ENCODE measurements at regions not wholly inside any gene's neighbourhood (a gene's known extent, or its start where the extent isn't known, plus 50 kb on each side); places are given as distances from the start of the nearest gene placed in this dataset.
"Not testable (repeated sequence)": the region's sequence is repeated elsewhere in the genome, so short reads cannot be mapped to it uniquely, and the experiment has no call there.

- DNase-seq (ENCODE audit: low spot score): no peak
- FAIRE-seq: no peak
These were observed 1590.7 kb downstream of the STIM2 start for GRCh38 chr4:28451346-28451745.

GRCh38 chr4:28462766-28463700 is 1602.4 kb downstream of the STIM2 start:
- no peak for FAIRE-seq

GRCh38 chr4:28464823-28465222 is 1604.2 kb downstream of the STIM2 start:
- FAIRE-seq: peak; percentile 54
- no peak for DNase-seq (ENCODE audit: low spot score)

More at GRCh38 chr4:28462766-28463700, 1602.4 kb downstream of the STIM2 start:
- DNase-seq (ENCODE audit: low spot score): no peak

GRCh38 chr4:28466886-28467285 is 1606.2 kb downstream of the STIM2 start:
- not testable (repeated sequence) for FAIRE-seq; DNase-seq (ENCODE audit: low spot score)

- FAIRE-seq: no peak
- no peak for DNase-seq (ENCODE audit: low spot score)
These were observed 1608.7 kb downstream of the STIM2 start for GRCh38 chr4:28469387-28469786.

DNA sequence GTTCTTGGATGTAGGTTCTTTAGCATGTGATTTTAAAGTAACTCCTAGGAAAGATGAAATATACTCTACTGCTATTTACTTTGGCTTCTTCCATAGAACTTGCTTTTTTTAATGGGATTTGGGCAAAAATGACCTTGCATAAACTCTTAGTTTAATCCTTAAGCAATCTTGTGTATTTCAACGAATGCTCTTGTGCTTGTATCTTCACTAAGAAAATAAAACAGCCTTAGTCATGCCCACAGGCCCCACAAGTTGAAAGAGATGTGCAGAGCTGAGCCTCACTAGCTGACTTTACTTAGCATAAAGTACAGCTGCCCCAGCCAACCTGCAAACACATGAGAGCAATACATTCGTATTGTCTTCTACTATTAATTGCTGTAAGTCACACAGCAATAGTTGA is 1609.2 kb downstream of the STIM2 start:
- FAIRE-seq: no peak
- DNase-seq (ENCODE audit: low spot score): no peak

DNA sequence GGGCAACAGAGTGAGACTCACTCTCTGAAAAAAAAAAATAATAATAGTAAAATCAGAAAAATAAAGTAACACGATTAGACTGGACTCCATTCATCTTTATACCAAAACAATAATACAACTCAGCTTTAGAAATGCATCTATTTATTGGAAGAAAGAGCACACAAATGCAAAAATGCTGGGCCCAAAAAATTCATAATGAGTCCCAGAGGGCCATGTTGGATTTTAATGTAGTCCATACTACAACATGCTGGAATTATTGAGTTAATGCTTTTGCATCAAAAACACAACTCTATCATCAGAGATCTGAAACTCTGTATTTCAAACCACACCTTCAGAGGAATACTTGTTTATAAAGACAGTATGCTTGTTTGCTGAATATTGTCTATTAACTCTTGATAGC is 1614.7 kb downstream of the STIM2 start:
- no peak for DNase-seq (ENCODE audit: low spot score)
- no peak for FAIRE-seq

- no peak for DNase-seq (ENCODE audit: low spot score)
- FAIRE-seq: no peak
These were observed 1619.0 kb downstream of the STIM2 start for GRCh38 chr4:28479666-28480065.

DNA sequence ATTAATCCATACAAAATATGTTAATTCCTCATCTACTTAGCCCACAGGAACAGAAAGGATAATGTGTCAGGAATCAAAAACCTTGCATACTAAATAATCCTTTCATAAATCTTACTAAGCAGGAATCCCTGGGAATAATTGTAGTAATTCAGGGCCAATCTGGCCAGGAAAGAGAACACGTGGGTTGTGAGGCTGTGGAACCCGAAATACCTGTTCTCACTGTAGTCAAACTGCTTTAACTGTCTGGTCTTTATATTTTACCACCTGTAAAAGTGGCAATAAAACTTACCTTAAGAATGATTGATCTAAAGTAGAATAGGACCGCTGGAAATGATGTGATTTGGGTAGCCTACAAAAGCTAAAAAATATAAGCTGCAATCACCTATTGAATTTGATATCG is 1620.9 kb downstream of the STIM2 start:
- DNase-seq (ENCODE audit: low spot score): no peak
- FAIRE-seq: no peak

GRCh38 chr4:28482580-28483270 is 1622.1 kb downstream of the STIM2 start:
- no peak for FAIRE-seq

GRCh38 chr4:28488021-28488420 is 1627.4 kb downstream of the STIM2 start:
- DNase-seq (ENCODE audit: low spot score) (no peak), FAIRE-seq (no peak)

More at GRCh38 chr4:28482580-28483270, 1622.1 kb downstream of the STIM2 start:
- no peak for DNase-seq (ENCODE audit: low spot score)

DNA sequence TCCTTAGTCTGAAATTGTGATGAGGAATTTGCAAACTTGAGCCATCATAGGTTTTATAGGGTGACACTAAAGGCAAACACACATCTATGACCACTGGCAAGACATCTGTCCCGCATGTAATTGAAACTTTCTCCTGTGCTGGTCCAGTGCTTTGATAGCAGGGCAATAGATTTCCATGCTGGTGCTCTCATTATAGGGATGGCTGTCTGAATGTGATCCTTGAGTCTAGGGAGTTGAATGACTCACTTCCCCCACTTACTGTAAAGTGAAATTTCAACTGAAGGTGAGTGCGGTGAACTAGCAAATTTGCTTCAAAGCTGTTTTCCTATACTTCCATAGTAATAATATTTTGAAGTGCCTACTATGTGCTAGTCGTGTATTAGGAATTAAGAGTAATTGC is 1630.0 kb downstream of the STIM2 start:
- FAIRE-seq: no peak

DNA sequence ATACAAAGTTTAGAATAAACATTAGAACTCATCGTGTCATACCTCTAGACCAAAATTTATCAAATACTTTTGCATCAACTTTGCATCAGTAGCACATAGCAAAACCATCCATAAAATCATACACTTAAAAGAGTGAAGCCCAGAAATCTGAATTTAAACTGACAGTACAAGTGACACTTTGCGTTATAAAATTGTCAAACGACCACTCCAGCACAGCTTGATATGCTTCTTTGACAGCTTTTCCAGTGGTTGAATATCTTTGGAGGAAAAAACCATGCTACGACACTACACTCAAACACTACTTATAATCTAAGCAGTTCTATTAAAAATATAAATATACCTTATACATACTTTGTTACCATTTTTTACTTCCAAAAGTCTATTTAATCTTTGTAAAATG is 1644.4 kb downstream of the STIM2 start:
- DNase-seq (ENCODE audit: low spot score): no peak
- FAIRE-seq: no peak

More for the DNA sequence above, 1630.0 kb downstream of the STIM2 start:
- no peak for DNase-seq (ENCODE audit: low spot score)

DNA sequence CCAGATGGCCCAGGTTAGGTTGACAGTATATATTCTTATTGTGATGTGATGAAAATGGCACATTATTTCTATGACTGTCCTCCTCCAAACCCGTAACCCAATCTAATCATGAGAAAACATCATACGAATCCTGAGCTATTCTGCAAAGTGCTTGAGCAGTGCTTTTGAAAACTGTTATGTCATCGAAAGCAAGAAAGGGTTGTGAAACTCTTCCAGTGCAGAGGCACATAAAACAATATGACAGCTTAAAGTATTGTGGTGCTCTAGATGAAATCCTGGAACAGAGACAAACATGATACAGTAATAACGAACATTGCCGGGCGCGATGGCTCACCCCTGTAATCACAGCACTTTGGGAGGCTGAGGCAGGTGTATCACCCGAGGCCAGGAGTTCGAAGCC is 1648.0 kb downstream of the STIM2 start:
- no peak for DNase-seq (ENCODE audit: low spot score)
- no peak for FAIRE-seq

- FAIRE-seq; DNase-seq (ENCODE audit: low spot score): not testable (repeated sequence)
These were observed 1654.1 kb downstream of the STIM2 start for GRCh38 chr4:28514766-28515165.

DNA sequence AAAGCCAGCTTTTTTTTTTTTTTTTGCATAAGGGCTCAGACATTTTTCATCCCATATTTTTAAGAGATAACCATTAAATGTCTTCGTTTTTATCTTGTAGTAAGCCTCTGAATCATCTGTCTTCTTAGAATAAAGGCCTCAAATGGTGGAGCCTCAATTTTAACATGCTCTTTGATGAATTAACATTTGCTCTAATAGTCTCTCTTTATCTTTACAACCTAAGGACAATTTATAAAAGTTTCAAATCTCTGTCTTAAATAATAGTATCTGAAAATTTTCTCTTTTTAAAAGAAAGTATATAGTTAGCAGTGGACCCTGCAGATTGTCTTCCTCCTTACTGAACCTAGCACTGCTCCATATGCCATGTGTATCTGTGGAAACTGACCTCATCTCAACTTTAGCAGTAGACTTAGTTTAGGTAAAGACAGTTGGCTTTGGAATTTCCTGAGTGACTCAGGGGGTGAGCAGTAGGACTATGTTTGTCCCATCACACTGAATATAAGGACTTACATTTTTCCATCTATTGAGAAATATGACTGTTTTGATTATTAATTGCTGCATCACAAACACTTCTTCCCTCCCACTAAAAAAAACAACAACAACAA is 1658.0 kb downstream of the STIM2 start:
- no peak for DNase-seq (ENCODE audit: low spot score)
- FAIRE-seq: no peak

DNA sequence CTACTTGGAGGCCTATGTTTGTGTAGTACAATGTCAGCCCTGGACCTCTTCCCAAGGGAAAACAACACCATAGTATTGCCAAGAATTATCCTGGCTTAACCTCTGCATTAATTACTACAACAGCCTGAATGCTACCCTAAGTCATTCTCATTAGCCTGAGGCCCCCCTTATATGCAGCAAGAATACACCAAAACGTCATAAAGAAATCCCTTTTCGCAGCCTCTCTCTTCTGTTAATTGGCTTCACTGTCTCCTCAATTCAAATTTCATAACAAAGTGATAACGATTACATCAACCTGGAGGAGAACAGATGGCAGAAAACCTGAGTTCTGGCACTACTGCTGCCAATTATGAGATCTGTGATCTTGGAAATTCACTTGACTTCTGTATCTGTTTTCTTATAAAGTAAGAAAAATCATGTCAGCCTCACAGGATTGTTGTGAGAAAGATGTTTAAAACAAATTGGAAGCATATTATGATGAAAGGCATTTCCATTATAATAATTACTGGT is 1663.1 kb downstream of the STIM2 start:
- no peak for FAIRE-seq
- DNase-seq (ENCODE audit: low spot score): no peak

DNA sequence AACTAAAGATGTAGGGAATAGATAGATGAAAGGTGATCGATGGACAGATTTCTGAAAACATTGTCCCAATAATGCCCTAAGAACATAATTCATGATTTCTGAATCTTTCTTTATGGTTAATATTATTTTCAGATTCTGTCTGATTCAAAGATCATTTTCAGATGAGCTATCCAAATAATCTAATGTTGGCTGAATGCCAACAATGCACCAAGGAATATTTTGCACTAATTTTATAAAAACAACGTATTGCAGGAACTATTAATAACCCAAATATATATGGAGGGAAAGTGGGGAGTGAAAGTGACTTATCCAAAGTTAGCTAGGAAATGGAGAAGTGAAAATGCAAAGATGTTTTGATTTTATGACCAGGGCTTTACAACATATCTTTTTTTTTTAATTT is 1675.5 kb downstream of the STIM2 start:
- FAIRE-seq: no peak
- DNase-seq (ENCODE audit: low spot score): no peak

DNA sequence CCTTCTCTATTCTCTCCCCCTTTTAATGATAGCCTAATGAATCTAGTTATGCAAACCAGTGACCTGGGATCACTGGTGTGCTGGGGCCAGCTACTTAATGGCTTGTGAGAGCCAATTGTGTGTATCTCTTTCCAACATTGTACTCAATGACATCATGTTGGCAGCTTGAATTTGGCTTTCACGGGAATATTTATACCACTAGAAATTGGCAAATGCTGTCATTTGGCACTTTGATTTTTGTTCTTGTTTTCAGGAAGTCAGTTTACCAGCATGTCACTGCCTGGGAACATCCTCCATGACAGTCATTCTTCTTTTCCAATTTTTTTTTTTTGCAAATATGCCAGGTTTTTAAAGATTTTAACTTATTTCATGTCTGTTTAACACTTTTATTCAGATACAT is 1685.3 kb downstream of the STIM2 start:
- FAIRE-seq (no peak), DNase-seq (ENCODE audit: low spot score) (no peak)

DNA sequence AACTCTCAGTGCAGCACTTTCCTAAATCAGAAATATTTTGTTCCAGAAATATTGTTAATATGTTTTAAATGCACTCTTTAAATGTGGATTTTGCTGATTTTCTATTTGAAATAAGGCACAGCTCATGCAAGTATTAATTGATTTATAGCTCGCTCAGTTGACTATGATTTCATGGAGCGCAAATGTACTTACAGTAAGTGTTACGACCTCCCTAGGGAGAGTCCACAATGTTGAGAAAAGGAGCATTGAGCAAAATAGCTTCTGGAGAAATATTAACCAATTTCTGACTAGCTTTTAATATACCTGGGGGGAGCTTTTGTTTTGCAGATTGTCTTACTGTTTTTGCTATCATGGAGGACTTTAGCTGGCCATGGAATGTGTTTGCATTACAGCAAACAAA is 1687.5 kb downstream of the STIM2 start:
- DNase-seq (ENCODE audit: low spot score) (no peak), FAIRE-seq (no peak)

DNA sequence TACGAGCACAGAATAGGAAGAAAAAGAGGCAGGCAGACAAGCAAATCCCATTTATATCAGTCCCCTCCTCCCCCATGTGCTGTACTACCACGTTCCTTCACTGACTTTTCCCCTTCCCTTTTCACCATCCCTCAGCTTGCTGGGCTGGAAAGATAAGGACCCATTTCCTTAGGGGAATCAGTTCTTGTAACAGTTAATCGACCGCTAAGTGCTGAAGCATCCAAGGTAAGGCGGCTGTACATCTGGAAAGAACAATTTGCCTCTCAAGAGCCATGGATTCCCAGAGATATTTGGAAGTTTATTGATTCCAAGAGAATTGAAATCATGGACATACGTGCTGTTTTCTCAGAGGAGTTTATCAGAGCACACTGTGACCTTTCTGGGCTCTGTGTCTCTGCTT is 1688.0 kb downstream of the STIM2 start:
- FAIRE-seq (no peak), DNase-seq (ENCODE audit: low spot score) (no peak)

DNA sequence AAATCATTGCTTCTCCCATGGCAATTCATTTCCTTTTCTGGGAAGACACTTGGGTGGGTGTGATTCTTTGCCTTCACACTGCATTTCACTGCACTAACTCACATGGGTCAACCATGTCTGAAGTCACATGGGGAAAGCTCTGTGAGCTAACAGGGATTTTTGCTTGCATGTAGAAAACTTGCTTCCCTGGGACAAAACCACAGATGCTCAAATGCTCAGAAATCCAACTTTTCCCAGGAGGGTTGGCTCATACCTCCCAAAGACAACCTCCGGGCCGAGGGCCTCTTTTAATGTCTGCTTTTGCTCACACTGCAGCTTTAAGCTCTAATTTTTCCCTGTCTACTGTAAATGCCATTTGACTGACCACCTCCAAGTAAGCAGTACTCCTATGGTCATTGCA is 1695.2 kb downstream of the STIM2 start:
- no peak for FAIRE-seq
- DNase-seq (ENCODE audit: low spot score): no peak

Data from RCC 7860 (cell line).